H1 (cell line): ENCODE measurements at regions not wholly inside any gene's neighbourhood (a gene's known extent, or its start where the extent isn't known, plus 50 kb on each side); places are given as distances from the start of the nearest gene placed in this dataset.

Experiments used
- CTCF ChIA-PET: fragments of 300-600 bp; sonication (Branson Sonifier 250); formaldehyde crosslinking; loops from one replicate; lab custom pipeline; 2021; ENCODE audit not compliant: partially characterized antibody; lab: Charles Lee
- POLR2A ChIA-PET: fragments of 300-600 bp; sonication (Branson Sonifier 250); formaldehyde crosslinking; loops from one replicate; lab custom pipeline; 2021; ENCODE audit warnings: inconsistent platforms; ENCODE audit not compliant: partially characterized antibody; lab: Charles Lee
- DNase-seq, 2 experiments: peaks; one replicate each; pipeline versions ENCODE4 v3.0.0 to v3.0.0-alpha.2; 2010 to 2022; ENCODE audit warnings: low spot score in 2 of 2, low read depth in 1 of 2, mixed read lengths in 1 of 2
- FAIRE-seq: peaks from 2 replicates; lab custom pipeline; 2011; peaks lifted over from hg19 to GRCh38; lab: Jason Lieb, UNC
- H2AFZ ChIP-seq: 2 replicates; pipeline ENCODE4 v1.8.1; 2012; ENCODE audit warnings: low read length, inconsistent platforms
- H2AK5ac ChIP-seq: 2 replicates; pipeline ENCODE4 v1.6.1; 2013; ENCODE audit warnings: low read depth, low read length
- H2BK120ac ChIP-seq: replicated peaks from 2 replicates; pipeline ENCODE3; 2013; ENCODE audit warnings: low read depth, low read length, inconsistent platforms
- H2BK12ac ChIP-seq: 2 replicates; pipeline ENCODE4 v1.6.1; 2013; ENCODE audit warnings: low read depth, low read length
- H2BK15ac ChIP-seq: 2 replicates; pipeline ENCODE4 v1.6.1; 2013; ENCODE audit warnings: low read length
- H2BK20ac ChIP-seq: 2 replicates; pipeline ENCODE4 v1.6.1; 2013; ENCODE audit warnings: low read length
- H2BK5ac ChIP-seq: 2 replicates; pipeline ENCODE4 v1.6.1; 2013; ENCODE audit warnings: low read depth, low read length
- H3K14ac ChIP-seq: 2 replicates; pipeline ENCODE4 v1.6.1; 2013; ENCODE audit warnings: inconsistent platforms; ENCODE audit not compliant: insufficient read length
- H3K18ac ChIP-seq: 2 replicates; pipeline ENCODE4 v1.6.1; 2013; ENCODE audit warnings: low read length; ENCODE audit errors: extremely low read depth
- H3K23ac ChIP-seq: 2 replicates; pipeline ENCODE4 v1.6.1; 2013; ENCODE audit warnings: inconsistent platforms; ENCODE audit not compliant: insufficient read length
- H3K23me2 ChIP-seq: 2 replicates; pipeline ENCODE4 v1.6.1; 2013; ENCODE audit warnings: low read depth, low read length
- H3K27ac ChIP-seq: 2 replicates; pipeline ENCODE4 v1.6.1; 2011; ENCODE audit warnings: low read depth, low read length, inconsistent platforms
- H3K27me3 ChIP-seq, 4 experiments: replicated peaks in 1 of 4; 1 replicate in 1 of 4; 2 replicates in 3 of 4; pipeline versions ENCODE4 v1.6.1 to v1.8.1; 2011 to 2013; ENCODE audit warnings: low read length in 3 of 4, mild to moderate bottlenecking in 3 of 4, inconsistent platforms in 2 of 4, mixed read lengths in 2 of 4, moderate library complexity in 1 of 4; ENCODE audit not compliant: control insufficient read depth in 3 of 4, insufficient read depth in 3 of 4; ENCODE audit errors: extremely low read depth in 1 of 4
- H3K36me3 ChIP-seq, 4 experiments: 2 replicates each; pipeline versions ENCODE4 v1.6.1 to v1.8.1; 2011 to 2013; ENCODE audit warnings: mild to moderate bottlenecking in 4 of 4, low read length in 3 of 4, moderate library complexity in 2 of 4, control low read depth in 1 of 4, inconsistent platforms in 1 of 4; ENCODE audit not compliant: insufficient read depth in 4 of 4, control insufficient read depth in 2 of 4
- H3K4ac ChIP-seq: replicated peaks from 2 replicates; pipeline ENCODE3; 2013; ENCODE audit warnings: low read length, low read depth, mixed read lengths, inconsistent platforms; ENCODE audit not compliant: insufficient read length
- H3K4me1 ChIP-seq, 4 experiments: replicated peaks in 1 of 4; 1 replicate in 1 of 4; 2 replicates in 3 of 4; pipeline versions ENCODE4 v1.6.1 to v1.8.1; 2011 to 2013; ENCODE audit warnings: low read length in 3 of 4, inconsistent platforms in 2 of 4, mixed read lengths in 1 of 4; ENCODE audit not compliant: insufficient read depth in 4 of 4, control insufficient read depth in 3 of 4
- H3K4me2 ChIP-seq, 2 experiments: 2 replicates each; pipeline versions ENCODE4 v1.6.1 to v1.8.1; 2011 to 2013; ENCODE audit warnings: low read depth in 2 of 2, low read length in 2 of 2, control low read depth in 1 of 2, inconsistent platforms in 1 of 2, mild to moderate bottlenecking in 1 of 2; ENCODE audit not compliant: insufficient read depth in 1 of 2
- H3K4me3 ChIP-seq, 4 experiments: fragments of 200-600, 300-600 bp in 1 of 4; sonication (generic), shearing (Covaris generic), sonication (Bioruptor Twin) in 1 of 4; 2 replicates each; pipeline versions ENCODE4 v1.5.1 to v1.8.1; 2011 to 2016; ENCODE audit warnings: low read length in 4 of 4, low read depth in 3 of 4, control low read depth in 2 of 4, inconsistent platforms in 2 of 4, mild to moderate bottlenecking in 2 of 4, mixed read lengths in 1 of 4, moderate library complexity in 1 of 4; ENCODE audit not compliant: insufficient read depth in 2 of 4; ENCODE audit errors: extremely low read depth in 1 of 4
- H3K56ac ChIP-seq: replicated peaks from 2 replicates; pipeline ENCODE3; 2013; ENCODE audit warnings: low read depth, mild to moderate bottlenecking, mixed read lengths, low read length, inconsistent platforms; ENCODE audit not compliant: insufficient read length
- H3K79me1 ChIP-seq: 2 replicates; pipeline ENCODE4 v1.6.1; 2013; ENCODE audit warnings: low read depth, low read length, control low read depth
- H3K79me2 ChIP-seq, 2 experiments: 2 replicates each; pipeline versions ENCODE4 v1.6.1 to v1.8.1; 2012 to 2013; ENCODE audit warnings: low read length in 2 of 2, mild to moderate bottlenecking in 2 of 2, inconsistent platforms in 1 of 2; ENCODE audit not compliant: insufficient read depth in 2 of 2, control insufficient read depth in 1 of 2
- H3K9ac ChIP-seq, 4 experiments: replicated peaks in 1 of 4; 1 replicate in 1 of 4; 2 replicates in 3 of 4; pipeline versions ENCODE4 v1.6.1 to v1.8.1; 2011 to 2013; ENCODE audit warnings: low read depth in 3 of 4, low read length in 3 of 4, control low read depth in 2 of 4, mild to moderate bottlenecking in 2 of 4, moderate library complexity in 2 of 4, inconsistent platforms in 1 of 4; ENCODE audit errors: extremely low read depth in 1 of 4
- H3K9me3 ChIP-seq, 2 experiments: 2 replicates each; pipeline versions ENCODE4 v1.6.1 to v1.8.1; 2012 to 2013; ENCODE audit warnings: mild to moderate bottlenecking in 2 of 2, moderate library complexity in 2 of 2, control low read depth in 1 of 2, inconsistent platforms in 1 of 2, low read depth in 1 of 2, low read length in 1 of 2, mixed read lengths in 1 of 2; ENCODE audit not compliant: insufficient read depth in 2 of 2
- H4K20me1 ChIP-seq, 2 experiments: replicated peaks in 1 of 2; 2 replicates each; pipeline versions ENCODE3 to v1.8.1; 2011 to 2013; ENCODE audit warnings: inconsistent platforms in 2 of 2, low read length in 2 of 2, mild to moderate bottlenecking in 1 of 2; ENCODE audit not compliant: insufficient read depth in 2 of 2, control insufficient read depth in 1 of 2
- H4K5ac ChIP-seq: 2 replicates; pipeline ENCODE4 v1.6.1; 2013; ENCODE audit warnings: low read length, low read depth, mixed read lengths, inconsistent platforms; ENCODE audit not compliant: insufficient read length
- H4K8ac ChIP-seq: 2 replicates; pipeline ENCODE4 v1.8.0; 2013; ENCODE audit warnings: mild to moderate bottlenecking, moderate library complexity, low read length, inconsistent platforms; ENCODE audit not compliant: insufficient read depth; ENCODE audit errors: extremely low read depth
- H4K91ac ChIP-seq: replicated peaks from 2 replicates; pipeline ENCODE3; 2013; ENCODE audit warnings: low read length, mixed read lengths, inconsistent platforms; ENCODE audit not compliant: insufficient read length
- CBX5 ChIP-seq: fragments of 300-800, 300-1000 bp; sonication (generic); IDR thresholded peaks from 2 replicates; pipeline ENCODE4 v1.7.1; 2016; ENCODE audit warnings: antibody characterized with exemption, low read length, low read depth
- EGR1 ChIP-seq: IDR thresholded peaks from 2 replicates; pipeline ENCODE4 v1.6.1; 2011; ENCODE audit warnings: low read depth, low read length, borderline replicate concordance
- SP1 ChIP-seq: IDR thresholded peaks from 2 replicates; pipeline ENCODE4 v1.6.1; 2011; ENCODE audit warnings: low read depth, low read length
- SP4 ChIP-seq: IDR thresholded peaks from 2 replicates; pipeline ENCODE4 v1.6.1; 2012; ENCODE audit warnings: low read length, inconsistent platforms
- WGBS, 2 experiments: shearing (Covaris generic) in 1 of 2; methylation state at CpG; one replicate each; pipeline versions ENCODE4 v1.1.6 to v1.1.7; 2013 to 2015; ENCODE audit warnings: low lambda C conversion rate in 2 of 2, mixed read lengths in 2 of 2, inconsistent platforms in 1 of 2, low coverage in 1 of 2, missing lambda C conversion rate in 1 of 2; ENCODE audit not compliant: insufficient replicate concordance in 2 of 2, insufficient coverage in 1 of 2, insufficient read length in 1 of 2; ENCODE audit errors: extremely low coverage in 1 of 2, missing lambda C conversion rate in 1 of 2; 5-methylcytosine and 5-hydroxymethylcytosine counted together

- POLR2A ChIA-PET = no interaction called here
- CTCF ChIA-PET = interaction anchor here (0.6 to 3.6 kb wide), 9 partner anchors 10 to 1224 kb away, joined by 3 to 14 read pairs (median 3); no protein-coding TSS in a partner anchor
Measured at GRCh38 chr7:50145226-50145625, 52.2 kb upstream of the ZPBP start.

More at GRCh38 chr7:50145226-50145625, 52.2 kb upstream of the ZPBP start:
- H2AK5ac ChIP-seq = no peak overlapping the region
- H2BK5ac ChIP-seq = no peak overlapping the region
- H4K91ac ChIP-seq = no peak overlapping the region
- FAIRE-seq (no peak), DNase-seq (no peak)
- H3K18ac ChIP-seq = no peak overlapping the region
- no peaks in the 10 kb centered on the region for H3K79me1 ChIP-seq
- no peak overlapping the region for H2BK120ac ChIP-seq
- H2BK12ac ChIP-seq = no peak overlapping the region
- H3K36me3 ChIP-seq = no peaks in the 10 kb centered on the region
- H3K27ac ChIP-seq = no peak overlapping the region
- no peaks in the 10 kb centered on the region for H3K23me2 ChIP-seq
- H3K4me1 ChIP-seq = no peaks in the 10 kb centered on the region
- TF ChIP-seq SP4 (no peak), CBX5 (no peak), EGR1 (no peak), SP1 (no peak)
- no peaks in the 10 kb centered on the region for H3K9me3 ChIP-seq
- WGBS, 2 experiments = 60% methylated on average over 2 of the region's 2 CpGs; no CpG with 5 or more reads in 1 of the 2 experiments
- H3K79me2 ChIP-seq = no peaks in the 10 kb centered on the region
- no peak overlapping the region for H3K23ac ChIP-seq
- no peak overlapping the region for H3K9ac ChIP-seq
- H3K4me2 ChIP-seq = no peak overlapping the region
- no peaks in the 10 kb centered on the region for H3K27me3 ChIP-seq
- H3K4ac ChIP-seq = no peak overlapping the region
- H3K56ac ChIP-seq = no peak overlapping the region
- no peak overlapping the region for H2AFZ ChIP-seq
- no peak overlapping the region for H4K8ac ChIP-seq
- no peaks in the 10 kb centered on the region for H4K20me1 ChIP-seq
- no peak overlapping the region for H2BK15ac ChIP-seq
- no peak overlapping the region for H2BK20ac ChIP-seq
- no peak overlapping the region for H3K4me3 ChIP-seq
- H3K14ac ChIP-seq = no peak overlapping the region
- H4K5ac ChIP-seq = no peak overlapping the region
